ENCODE measurements at regions not wholly inside any gene's neighbourhood (a gene's known extent, or its start where the extent isn't known, plus 50 kb on each side); places are given as distances from the start of the nearest gene placed in this dataset.

DNA sequence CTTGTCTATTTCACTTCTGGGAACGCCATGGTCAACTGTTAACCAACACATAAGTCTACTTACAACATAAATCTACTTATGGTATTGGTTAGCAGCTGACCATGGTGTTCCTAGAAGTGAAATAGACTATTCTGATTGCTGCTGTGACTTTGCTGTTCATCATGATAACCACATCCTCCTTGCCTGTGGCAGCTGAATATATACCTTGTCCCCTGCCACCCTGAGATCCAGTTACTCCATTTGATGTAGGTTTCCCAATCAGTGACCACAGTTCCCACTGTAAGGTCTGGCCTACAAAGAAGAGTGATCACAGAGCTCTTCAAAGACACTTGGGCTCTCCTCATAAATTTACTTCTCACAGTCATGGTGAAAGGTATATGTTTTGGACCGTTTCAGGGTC, 66.8 kb upstream of the ALDH1A3 start:
- no peak for DNase-seq (ENCODE audit: low read depth)

DNA sequence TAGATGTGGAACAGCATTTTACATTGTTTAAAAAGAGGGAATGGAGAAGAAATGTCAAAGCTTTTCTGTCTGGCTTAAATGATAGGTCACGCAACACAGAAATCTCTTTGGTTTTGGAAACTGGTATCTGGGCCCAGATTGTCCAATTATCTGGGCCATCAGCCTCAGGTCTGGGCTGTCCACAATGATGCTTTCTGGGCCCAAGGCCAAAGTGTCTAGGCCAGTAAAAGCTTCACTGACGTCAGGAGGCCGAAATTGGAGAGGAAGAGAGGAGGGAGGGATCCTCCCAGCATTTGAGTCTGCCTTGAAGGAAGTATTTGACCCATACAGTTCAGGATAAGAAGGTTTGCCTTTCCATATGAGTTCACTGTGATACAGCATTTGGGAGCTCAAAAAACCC, 60.7 kb upstream of the ALDH1A3 start:
- DNase-seq (ENCODE audit: low read depth): peak; percentile 84

DNA sequence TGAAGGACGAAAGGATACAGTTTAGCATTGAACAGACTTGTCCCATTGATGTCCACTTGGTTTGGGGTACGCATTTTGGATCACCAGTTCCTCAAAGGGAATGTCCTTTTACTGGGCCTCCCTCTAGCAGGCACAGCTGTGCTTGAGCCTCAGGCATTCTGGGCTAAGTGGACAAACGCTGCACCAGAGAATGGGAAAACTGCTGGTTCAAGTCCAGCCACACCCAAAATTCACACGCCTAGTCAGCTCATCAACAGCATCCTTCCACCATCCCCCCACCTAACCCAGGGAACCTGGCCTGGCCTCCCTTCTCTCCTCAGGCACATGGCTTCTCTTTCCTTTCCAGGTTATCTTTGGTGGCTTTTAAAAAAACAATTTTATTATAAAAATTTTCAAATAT, 59.1 kb upstream of the ALDH1A3 start:
- no peak for DNase-seq (ENCODE audit: low read depth)

DNA sequence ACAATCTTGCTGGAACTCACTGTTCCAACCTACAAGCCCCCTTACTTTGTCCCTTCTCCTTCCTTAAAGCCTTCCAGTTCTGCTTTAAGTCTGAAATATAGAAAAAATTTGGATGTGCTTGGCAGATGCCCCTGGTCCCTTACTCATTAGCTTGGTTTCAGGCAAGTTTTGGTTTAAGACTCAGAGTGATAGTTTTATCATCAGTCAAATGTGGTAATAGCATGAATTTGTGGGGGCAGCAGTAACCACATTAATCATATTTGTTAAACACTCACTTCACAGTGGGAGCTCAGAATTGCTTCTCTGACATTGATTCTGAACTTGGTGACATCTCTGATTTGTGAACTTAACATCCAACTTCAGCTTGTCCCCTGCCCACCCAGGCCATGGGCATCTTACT, 58.3 kb upstream of the ALDH1A3 start:
- no peak for DNase-seq (ENCODE audit: low read depth)

DNA sequence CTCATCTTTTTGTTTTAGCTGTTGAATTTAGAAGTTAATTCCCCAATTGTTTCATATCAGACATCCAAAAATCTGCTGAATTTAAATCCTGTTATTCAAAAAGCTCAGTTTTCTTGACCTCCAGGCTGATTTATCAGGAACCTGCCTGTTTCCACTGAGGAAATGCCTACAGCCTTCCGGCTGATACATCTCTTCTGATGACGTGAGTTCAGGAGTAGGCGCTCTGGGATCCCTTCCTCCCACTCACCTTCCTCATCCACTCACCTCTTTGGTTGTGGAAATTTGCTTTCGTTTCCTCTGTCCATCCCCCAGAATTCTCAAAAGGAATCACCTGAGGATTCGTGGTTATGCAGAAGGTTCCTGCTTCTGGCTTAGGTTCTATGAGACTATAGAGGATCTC, 55.4 kb upstream of the ALDH1A3 start:
- no peak for DNase-seq (ENCODE audit: low read depth)

DNA sequence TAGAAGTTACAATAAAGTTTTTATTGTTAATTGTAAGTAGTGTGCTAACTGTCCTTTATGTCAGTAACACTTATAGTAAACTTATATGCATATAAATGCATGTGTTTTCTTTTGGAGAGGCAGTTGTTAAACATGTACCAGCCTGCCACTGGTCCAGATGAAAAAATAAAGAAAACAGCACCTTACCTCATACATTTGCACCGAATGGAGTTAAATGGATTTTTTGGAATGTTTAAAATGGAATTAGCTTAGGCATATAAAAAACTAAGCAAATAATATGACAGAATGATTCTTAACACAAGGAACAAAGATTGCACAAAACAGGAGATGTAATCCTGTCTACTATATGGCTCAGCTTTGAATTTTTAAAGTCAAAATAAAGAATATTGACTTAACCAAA, 50.2 kb upstream of the ALDH1A3 start:
- no peak for DNase-seq (ENCODE audit: low read depth)
